HepG2 (cell line): ENCODE measurements at regions not wholly inside any gene's neighbourhood (a gene's known extent, or its start where the extent isn't known, plus 50 kb on each side); places are given as distances from the start of the nearest gene placed in this dataset.

Experiments used
- ATAC-seq: fragments of 200-7000 bp; cut with Tn5 transposase; 3 replicates; pipeline ENCODE4 v1.9.1; 2020; ENCODE audit warnings: mild to moderate bottlenecking, moderate library complexity
- BruUV-seq: library from RNA; stranded (reverse); fragments of 400-500 nt; replicated peaks from 2 replicates; lab custom pipeline; 2021; lab: Mats Ljungman, UMichigan
- CTCF ChIA-PET: fragments of 300-600 bp; formaldehyde crosslinking; extraction: SDS; loops from one replicate; lab custom pipeline; 2021; ENCODE audit warnings: low total read pairs, inconsistent platforms, low intra/inter-chr PET ratio; lab: Yijun Ruan, JAX
- POLR2A ChIA-PET: fragments of 350-600 bp; sonication (Branson Sonifier 250); formaldehyde crosslinking; loops from one replicate; lab custom pipeline; 2020; ENCODE audit warnings: antibody characterized with exemption, inconsistent platforms; lab: Yijun Ruan, JAX
- DNase-seq: peaks from one replicate; pipeline ENCODE4 v3.0.0-alpha.2; 2015; ENCODE audit warnings: low spot score
- FAIRE-seq: peaks from 3 replicates; lab custom pipeline; 2011; peaks lifted over from hg19 to GRCh38; lab: Jason Lieb, UNC
- H2AFZ ChIP-seq: one replicate; pipeline ENCODE4 v1.6.1; 2011; ENCODE audit warnings: low read length, inconsistent platforms
- H3K27ac ChIP-seq: fragments of 300-600 bp; 3 replicates; pipeline ENCODE4 v1.8.0; 2011; ENCODE audit warnings: mixed run types, mild to moderate bottlenecking, mixed read lengths, low read length, inconsistent platforms; ENCODE audit not compliant: insufficient read depth; ENCODE audit errors: extremely low read length
- H3K27me3 ChIP-seq, 2 experiments: fragments of 200-600 bp in 1 of 2; 2 replicates in 1 of 2; 3 replicates in 1 of 2; pipeline versions ENCODE4 v1.6.0 to v1.8.0; 2011; ENCODE audit warnings: low read length in 2 of 2, mild to moderate bottlenecking in 2 of 2, moderate library complexity in 2 of 2, inconsistent platforms in 1 of 2; ENCODE audit not compliant: insufficient read depth in 2 of 2, control insufficient read depth in 1 of 2
- H3K36me3 ChIP-seq, 2 experiments: fragments of 200-600 bp in 1 of 2; replicated peaks in 1 of 2; 2 replicates in 1 of 2; 3 replicates in 1 of 2; pipeline versions ENCODE4 v1.5.1 to v1.8.0; 2011; ENCODE audit warnings: low read length in 2 of 2, inconsistent platforms in 1 of 2; ENCODE audit not compliant: insufficient read depth in 2 of 2, control insufficient read depth in 1 of 2
- H3K4me1 ChIP-seq: 2 replicates; pipeline ENCODE4 v1.5.1; 2012; ENCODE audit warnings: low read length, inconsistent platforms; ENCODE audit not compliant: insufficient read depth
- H3K4me2 ChIP-seq: 2 replicates; pipeline ENCODE4 v1.6.0; 2011; ENCODE audit warnings: low read depth, low read length, inconsistent platforms
- H3K4me3 ChIP-seq, 3 experiments: fragments of 200-600 bp in 1 of 3; sonication (generic), shearing (Covaris generic) in 1 of 3; replicated peaks in 1 of 3; 2 replicates each; pipeline ENCODE4 v1.5.1; 2011 to 2016; ENCODE audit warnings: low read length in 3 of 3, inconsistent platforms in 2 of 3, low read depth in 2 of 3, mild to moderate bottlenecking in 2 of 3, control low read depth in 1 of 3, mixed read lengths in 1 of 3; ENCODE audit not compliant: insufficient read depth in 1 of 3
- H3K79me2 ChIP-seq: one replicate; pipeline ENCODE4 v1.6.1; 2011; ENCODE audit warnings: low read length, inconsistent platforms; ENCODE audit not compliant: insufficient read depth
- H3K9ac ChIP-seq: 2 replicates; pipeline ENCODE4 v1.6.0; 2011; ENCODE audit warnings: mild to moderate bottlenecking, low read depth, low read length, inconsistent platforms; ENCODE audit not compliant: insufficient read depth
- H3K9me3 ChIP-seq: 2 replicates; pipeline ENCODE4 v1.5.1; 2012; ENCODE audit warnings: mild to moderate bottlenecking, low read length
- H4K20me1 ChIP-seq: 2 replicates; pipeline ENCODE4 v1.6.0; 2011; ENCODE audit warnings: inconsistent platforms, mild to moderate bottlenecking, low read length, moderate library complexity; ENCODE audit not compliant: insufficient read depth
- AKAP8 ChIP-seq: sonication (generic); formaldehyde crosslinking; IDR thresholded peaks from 2 replicates; pipeline ENCODE4 v1.5.1; 2020; ENCODE audit warnings: mild to moderate bottlenecking, missing genetic modification reagents
- CEBPG ChIP-seq: IDR thresholded peaks from 2 replicates; pipeline ENCODE4 v1.6.1; 2016
- EHMT2 ChIP-seq: fragments of 200-600 bp; sonication (generic); IDR thresholded peaks from 2 replicates; pipeline ENCODE4 v1.7.0; 2017; ENCODE audit warnings: antibody characterized with exemption, low read depth, low read length, borderline replicate concordance
- IRF2 ChIP-seq: IDR thresholded peaks from 2 replicates; pipeline ENCODE4 v1.6.1; 2018; ENCODE audit warnings: missing genetic modification reagents, missing compliant biosample characterization
- KLF13 ChIP-seq: sonication (generic); formaldehyde crosslinking; IDR thresholded peaks from 2 replicates; pipeline ENCODE4 v1.4.0; 2020; ENCODE audit warnings: mild to moderate bottlenecking, missing genetic modification reagents
- NFKBIZ ChIP-seq: IDR thresholded peaks from 2 replicates; pipeline ENCODE4 v1.6.1; 2018; ENCODE audit warnings: missing genetic modification reagents, missing compliant biosample characterization
- NR2F2 ChIP-seq: IDR thresholded peaks from 2 replicates; pipeline ENCODE4 v1.6.1; 2012; ENCODE audit warnings: low read depth, inconsistent platforms, borderline replicate concordance
- RARA ChIP-seq: IDR thresholded peaks from 2 replicates; pipeline ENCODE4 v1.6.1; 2016; ENCODE audit warnings: missing genetic modification reagents, missing compliant biosample characterization
- RFX3 ChIP-seq: IDR thresholded peaks from 2 replicates; pipeline ENCODE4 v1.6.1; 2016; ENCODE audit warnings: missing biosample characterization, missing genetic modification reagents
- ZNF264 ChIP-seq: sonication (generic); formaldehyde crosslinking; IDR thresholded peaks from 2 replicates; pipeline ENCODE4 v1.4.0; 2020; ENCODE audit warnings: missing genetic modification reagents
- ZNF333 ChIP-seq: sonication (generic); formaldehyde crosslinking; IDR thresholded peaks from 2 replicates; pipeline ENCODE4 v1.4.0; 2020; ENCODE audit warnings: mild to moderate bottlenecking, missing genetic modification reagents, borderline replicate concordance
- ZNF569 ChIP-seq: sonication (generic); formaldehyde crosslinking; IDR thresholded peaks from 2 replicates; pipeline ENCODE4 v1.5.0; 2020; ENCODE audit warnings: mild to moderate bottlenecking, missing genetic modification reagents, moderate library complexity, borderline replicate concordance
- WGBS: methylation state at CpG from one replicate; pipeline ENCODE4 v1.1.6; 2017; ENCODE audit warnings: low lambda C conversion rate; 5-methylcytosine and 5-hydroxymethylcytosine counted together
- in situ Hi-C: cut with HindIII; loops from 2 replicates; pipeline ENCODE4 v1.10.0; 2017; ENCODE audit warnings: low pct_unique_long_range_greater_than_20kb; ENCODE audit not compliant: extremely low pct_ligation_motif_present
- intact Hi-C: fragments of 100-400 bp; cut with micrococcal nuclease; formaldehyde crosslinking; loops from one replicate; pipeline ENCODE4 v1.10.0; 2022; ENCODE audit not compliant: unreplicated experiment
- TF ChIP-seq, protein P1 (sequence below): sonication (generic); formaldehyde crosslinking; conservative IDR thresholded peaks from 2 replicates; pipeline ENCODE4 v1.4.0; 2020; ENCODE audit warnings: missing genetic modification reagents
- TF ChIP-seq, protein P2 (sequence below): sonication (generic); formaldehyde crosslinking; IDR thresholded peaks from 2 replicates; pipeline ENCODE4 v1.5.0; 2020; ENCODE audit warnings: mild to moderate bottlenecking, missing genetic modification reagents
- TF ChIP-seq, protein P3 (sequence below): sonication (generic); formaldehyde crosslinking; conservative IDR thresholded peaks from 2 replicates; pipeline ENCODE4 v1.5.0; 2020; ENCODE audit warnings: missing genetic modification reagents
- TF ChIP-seq, protein P4 (sequence below): sonication (generic); formaldehyde crosslinking; IDR thresholded peaks from 2 replicates; pipeline ENCODE4 v1.4.0; 2020; ENCODE audit warnings: mild to moderate bottlenecking, low read depth, missing genetic modification reagents

DNA sequence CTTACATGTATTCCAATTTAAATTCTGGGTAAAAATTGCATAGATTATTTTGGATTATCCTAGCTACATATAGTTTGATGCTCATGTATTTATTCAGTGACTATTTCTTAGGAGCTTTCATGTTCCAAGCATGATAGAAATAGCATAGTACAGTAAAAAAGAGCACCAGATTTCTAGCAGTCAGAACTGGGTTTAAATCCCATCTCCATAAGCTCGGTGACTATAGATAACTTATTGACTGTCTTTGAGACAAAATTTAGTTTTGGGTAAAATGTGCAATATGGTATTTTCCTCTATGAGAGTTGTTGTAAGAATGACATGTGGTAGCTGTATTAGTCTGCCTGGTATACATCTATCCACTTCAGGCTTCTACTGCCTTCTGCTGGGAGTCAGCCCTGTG is 889.6 kb downstream of the DTWD2 start:
- CTCF ChIA-PET: no interaction called here
- Histone ChIP-seq H3K9ac (no peak overlapping the region), H3K27me3 (no peaks in the 10 kb centered on the region), H3K79me2 (no peaks in the 10 kb centered on the region), H3K4me1 (no peaks in the 10 kb centered on the region), H2AFZ (no peak overlapping the region), H3K27ac (no peak overlapping the region), H3K4me3 (no peak overlapping the region), H3K4me2 (no peak overlapping the region), H3K9me3 (no peaks in the 10 kb centered on the region), H4K20me1 (no peaks in the 10 kb centered on the region), H3K36me3 (no peaks in the 10 kb centered on the region)
- FAIRE-seq: no peak
- POLR2A ChIA-PET: no interaction called here
- WGBS: 0% methylated on average over 1 of the region's 1 CpG
- intact Hi-C loops: no loop called here
- BruUV-seq: no TSS peak
- in situ Hi-C loops: no loop called here
- no peak for DNase-seq
- no peak for ATAC-seq
- TF ChIP-seq EHMT2 (no peak), RARA (CRISPR knock-in tag) (no peak), NFKBIZ (CRISPR knock-in tag) (no peak), IRF2 (CRISPR knock-in tag) (no peak), NR2F2 (no peak), ZNF333 (CRISPR knock-in tag) (no peak), ZNF569 (CRISPR knock-in tag) (no peak), RFX3 (CRISPR knock-in tag) (no peak), ZNF264 (CRISPR knock-in tag) (no peak), CEBPG (CRISPR knock-in tag) (no peak), KLF13 (CRISPR knock-in tag) (no peak), AKAP8 (no peak)
- TF ChIP-seq, protein P1, sequence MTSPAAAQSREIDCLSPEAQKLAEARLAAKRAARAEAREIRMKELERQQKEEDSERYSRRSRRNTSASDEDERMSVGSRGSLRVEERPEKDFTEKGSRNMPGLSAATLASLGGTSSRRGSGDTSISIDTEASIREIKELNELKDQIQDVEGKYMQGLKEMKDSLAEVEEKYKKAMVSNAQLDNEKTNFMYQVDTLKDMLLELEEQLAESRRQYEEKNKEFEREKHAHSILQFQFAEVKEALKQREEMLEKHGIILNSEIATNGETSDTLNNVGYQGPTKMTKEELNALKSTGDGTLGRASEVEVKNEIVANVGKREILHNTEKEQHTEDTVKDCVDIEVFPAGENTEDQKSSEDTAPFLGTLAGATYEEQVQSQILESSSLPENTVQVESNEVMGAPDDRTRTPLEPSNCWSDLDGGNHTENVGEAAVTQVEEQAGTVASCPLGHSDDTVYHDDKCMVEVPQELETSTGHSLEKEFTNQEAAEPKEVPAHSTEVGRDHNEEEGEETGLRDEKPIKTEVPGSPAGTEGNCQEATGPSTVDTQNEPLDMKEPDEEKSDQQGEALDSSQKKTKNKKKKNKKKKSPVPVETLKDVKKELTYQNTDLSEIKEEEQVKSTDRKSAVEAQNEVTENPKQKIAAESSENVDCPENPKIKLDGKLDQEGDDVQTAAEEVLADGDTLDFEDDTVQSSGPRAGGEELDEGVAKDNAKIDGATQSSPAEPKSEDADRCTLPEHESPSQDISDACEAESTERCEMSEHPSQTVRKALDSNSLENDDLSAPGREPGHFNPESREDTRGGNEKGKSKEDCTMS: no peak
- TF ChIP-seq, protein P2, sequence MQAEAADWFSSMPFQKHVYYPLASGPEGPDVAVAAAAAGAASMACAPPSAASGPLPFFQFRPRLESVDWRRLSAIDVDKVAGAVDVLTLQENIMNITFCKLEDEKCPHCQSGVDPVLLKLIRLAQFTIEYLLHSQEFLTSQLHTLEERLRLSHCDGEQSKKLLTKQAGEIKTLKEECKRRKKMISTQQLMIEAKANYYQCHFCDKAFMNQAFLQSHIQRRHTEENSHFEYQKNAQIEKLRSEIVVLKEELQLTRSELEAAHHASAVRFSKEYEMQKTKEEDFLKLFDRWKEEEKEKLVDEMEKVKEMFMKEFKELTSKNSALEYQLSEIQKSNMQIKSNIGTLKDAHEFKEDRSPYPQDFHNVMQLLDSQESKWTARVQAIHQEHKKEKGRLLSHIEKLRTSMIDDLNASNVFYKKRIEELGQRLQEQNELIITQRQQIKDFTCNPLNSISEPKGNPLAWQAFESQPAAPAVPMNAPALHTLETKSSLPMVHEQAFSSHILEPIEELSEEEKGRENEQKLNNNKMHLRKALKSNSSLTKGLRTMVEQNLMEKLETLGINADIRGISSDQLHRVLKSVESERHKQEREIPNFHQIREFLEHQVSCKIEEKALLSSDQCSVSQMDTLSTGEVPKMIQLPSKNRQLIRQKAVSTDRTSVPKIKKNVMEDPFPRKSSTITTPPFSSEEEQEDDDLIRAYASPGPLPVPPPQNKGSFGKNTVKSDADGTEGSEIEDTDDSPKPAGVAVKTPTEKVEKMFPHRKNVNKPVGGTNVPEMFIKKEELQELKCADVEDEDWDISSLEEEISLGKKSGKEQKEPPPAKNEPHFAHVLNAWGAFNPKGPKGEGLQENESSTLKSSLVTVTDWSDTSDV (CRISPR knock-in tag): no peak
- TF ChIP-seq, protein P3, sequence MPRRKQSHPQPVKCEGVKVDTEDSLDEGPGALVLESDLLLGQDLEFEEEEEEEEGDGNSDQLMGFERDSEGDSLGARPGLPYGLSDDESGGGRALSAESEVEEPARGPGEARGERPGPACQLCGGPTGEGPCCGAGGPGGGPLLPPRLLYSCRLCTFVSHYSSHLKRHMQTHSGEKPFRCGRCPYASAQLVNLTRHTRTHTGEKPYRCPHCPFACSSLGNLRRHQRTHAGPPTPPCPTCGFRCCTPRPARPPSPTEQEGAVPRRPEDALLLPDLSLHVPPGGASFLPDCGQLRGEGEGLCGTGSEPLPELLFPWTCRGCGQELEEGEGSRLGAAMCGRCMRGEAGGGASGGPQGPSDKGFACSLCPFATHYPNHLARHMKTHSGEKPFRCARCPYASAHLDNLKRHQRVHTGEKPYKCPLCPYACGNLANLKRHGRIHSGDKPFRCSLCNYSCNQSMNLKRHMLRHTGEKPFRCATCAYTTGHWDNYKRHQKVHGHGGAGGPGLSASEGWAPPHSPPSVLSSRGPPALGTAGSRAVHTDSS (CRISPR knock-in tag): no peak
- TF ChIP-seq, protein P4, sequence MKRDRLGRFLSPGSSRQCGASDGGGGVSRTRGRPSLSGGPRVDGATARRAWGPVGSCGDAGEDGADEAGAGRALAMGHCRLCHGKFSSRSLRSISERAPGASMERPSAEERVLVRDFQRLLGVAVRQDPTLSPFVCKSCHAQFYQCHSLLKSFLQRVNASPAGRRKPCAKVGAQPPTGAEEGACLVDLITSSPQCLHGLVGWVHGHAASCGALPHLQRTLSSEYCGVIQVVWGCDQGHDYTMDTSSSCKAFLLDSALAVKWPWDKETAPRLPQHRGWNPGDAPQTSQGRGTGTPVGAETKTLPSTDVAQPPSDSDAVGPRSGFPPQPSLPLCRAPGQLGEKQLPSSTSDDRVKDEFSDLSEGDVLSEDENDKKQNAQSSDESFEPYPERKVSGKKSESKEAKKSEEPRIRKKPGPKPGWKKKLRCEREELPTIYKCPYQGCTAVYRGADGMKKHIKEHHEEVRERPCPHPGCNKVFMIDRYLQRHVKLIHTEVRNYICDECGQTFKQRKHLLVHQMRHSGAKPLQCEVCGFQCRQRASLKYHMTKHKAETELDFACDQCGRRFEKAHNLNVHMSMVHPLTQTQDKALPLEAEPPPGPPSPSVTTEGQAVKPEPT (CRISPR knock-in tag): no peak
